ENCODE measurements at regions not wholly inside any gene's neighbourhood (a gene's known extent, or its start where the extent isn't known, plus 50 kb on each side); places are given as distances from the start of the nearest gene placed in this dataset.

DNA sequence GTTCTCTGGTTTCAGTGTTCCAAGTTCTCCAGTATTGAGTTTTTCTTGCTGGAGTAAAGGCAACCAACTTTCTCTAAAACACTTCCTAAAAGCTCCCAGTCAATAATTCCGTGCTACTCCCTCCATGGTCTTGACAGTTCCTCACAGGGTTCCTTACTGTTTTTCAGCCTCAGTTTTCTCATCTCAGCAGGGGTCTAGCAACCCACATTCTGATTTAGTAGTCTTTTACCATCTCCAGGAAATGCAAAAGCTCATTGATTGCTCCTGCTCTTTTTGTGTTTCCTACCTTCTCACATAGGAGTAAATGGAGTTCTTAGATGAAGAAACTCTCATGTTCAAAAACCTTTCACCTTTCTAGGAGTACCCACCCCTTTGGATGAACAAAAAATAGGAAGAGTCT lies 978.8 kb upstream of the POU3F3 start (continued):
- TF ChIP-seq CBX5 (IDR thresholded peaks at IDR 0.05; ENCODE audit: low read depth, low read length) (no peak), RXRA (IDR thresholded peaks at IDR 0.05; ENCODE audit: insufficient read depth, low read depth, low read length) (no peak), EGR1 (IDR thresholded peaks at IDR 0.05; ENCODE audit: borderline replicate concordance, low read depth, low read length) (no peak), TCF12 (IDR thresholded peaks at IDR 0.05; ENCODE audit: low read depth, low read length) (no peak), SRF (IDR thresholded peaks at IDR 0.05; ENCODE audit: low read depth, low read length) (no peak), TEAD4 (IDR thresholded peaks at IDR 0.05; ENCODE audit: low read depth, low read length) (no peak), RFX5 (IDR thresholded peaks at IDR 0.05; ENCODE audit: borderline replicate concordance, low read depth, low read length) (no peak), SP1 (IDR thresholded peaks at IDR 0.05; ENCODE audit: low read depth, low read length) (no peak)

Data from H1 (cell line).